ENCODE measurements at regions not wholly inside any gene's neighbourhood (a gene's known extent, or its start where the extent isn't known, plus 50 kb on each side); places are given as distances from the start of the nearest gene placed in this dataset.

DNA sequence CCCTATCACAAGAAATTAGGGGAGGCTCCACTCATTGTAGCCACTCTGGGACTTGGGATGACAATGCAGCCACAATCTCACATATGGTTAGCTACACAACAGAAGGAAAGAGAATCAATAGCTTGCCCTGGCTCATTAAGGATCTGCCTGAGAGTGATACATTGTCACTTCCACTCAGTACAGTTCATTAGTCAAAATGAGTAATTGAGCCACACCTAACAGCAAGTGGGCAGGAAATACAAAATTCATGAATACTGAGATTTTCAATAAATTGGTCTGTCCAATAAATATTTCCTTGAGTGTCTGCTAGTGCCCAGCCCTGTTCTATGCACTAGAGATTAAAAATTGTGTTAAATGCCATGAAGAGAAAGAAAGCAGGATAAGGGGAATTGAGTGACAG is 231.3 kb upstream of the NR4A3 start:
- Histone ChIP-seq H3K9me3 (ENCODE audit: low read length) (no peaks in the 10 kb centered on the region), H3K27me3 (ENCODE audit: control insufficient read depth in 1 of 2, insufficient read depth in 2 of 2, low read length in 2 of 2) (0 out of 5 replicates have a peak, but pooled peaks cover 0 to 1% of the 10 kb centered on the region in 2 experiments), H4K20me1 (ENCODE audit: insufficient read depth, low read length) (no peaks in the 10 kb centered on the region), H3K9ac (ENCODE audit: insufficient read depth, low read depth, low read length) (no peak overlapping the region), H3K4me2 (ENCODE audit: low read depth, low read length) (no peak overlapping the region), H3K4me3 (replicated peaks in 1 of 3; ENCODE audit: insufficient read depth in 1 of 3, low read depth in 2 of 3, low read length in 3 of 3) (no peak overlapping the region), H3K4me1 (ENCODE audit: insufficient read depth, low read length) (no peaks in the 10 kb centered on the region), H3K27ac (ENCODE audit: extremely low read length, insufficient read depth, low read length) (no peak overlapping the region), H3K79me2 (ENCODE audit: insufficient read depth, low read length) (no peaks in the 10 kb centered on the region), H2AFZ (ENCODE audit: low read length) (no peak overlapping the region), H3K36me3 (replicated peaks in 1 of 2; ENCODE audit: control insufficient read depth in 1 of 2, insufficient read depth in 2 of 2, low read length in 2 of 2) (no peaks in the 10 kb centered on the region)
- no peak for FAIRE-seq
- no peak for DNase-seq (ENCODE audit: low spot score)
- ChIA-PET POLR2A (no interaction called here), CTCF (ENCODE audit: low intra/inter-chr PET ratio, low total read pairs) (no interaction called here)
- ATAC-seq: no peak
- in situ Hi-C loops (cut with HindIII; ENCODE audit: extremely low pct_ligation_motif_present, low pct_unique_long_range_greater_than_20kb): no loop called here
- BruUV-seq (replicated peaks): no TSS peak
- intact Hi-C loops (cut with micrococcal nuclease; ENCODE audit: unreplicated experiment): no loop called here
- TF ChIP-seq ZNF614 (CRISPR knock-in tag; IDR thresholded peaks at IDR 0.05; ENCODE audit: borderline replicate concordance): no peak
- TF ChIP-seq MIXL1 (CRISPR knock-in tag; IDR thresholded peaks at IDR 0.05): no peak
- TF ChIP-seq MEIS2 (CRISPR knock-in tag; IDR thresholded peaks at IDR 0.05): no peak
- no peak for TF ChIP-seq ZNF124 (CRISPR knock-in tag; IDR thresholded peaks at IDR 0.05)
- no peak for TF ChIP-seq ZNF260 (CRISPR knock-in tag; IDR thresholded peaks at IDR 0.05; ENCODE audit: borderline replicate concordance, low read depth)
- TF ChIP-seq ZNF264 (CRISPR knock-in tag; IDR thresholded peaks at IDR 0.05): no peak
- TF ChIP-seq ZNF44 (CRISPR knock-in tag; IDR thresholded peaks at IDR 0.05): no peak
- TF ChIP-seq, protein P1, sequence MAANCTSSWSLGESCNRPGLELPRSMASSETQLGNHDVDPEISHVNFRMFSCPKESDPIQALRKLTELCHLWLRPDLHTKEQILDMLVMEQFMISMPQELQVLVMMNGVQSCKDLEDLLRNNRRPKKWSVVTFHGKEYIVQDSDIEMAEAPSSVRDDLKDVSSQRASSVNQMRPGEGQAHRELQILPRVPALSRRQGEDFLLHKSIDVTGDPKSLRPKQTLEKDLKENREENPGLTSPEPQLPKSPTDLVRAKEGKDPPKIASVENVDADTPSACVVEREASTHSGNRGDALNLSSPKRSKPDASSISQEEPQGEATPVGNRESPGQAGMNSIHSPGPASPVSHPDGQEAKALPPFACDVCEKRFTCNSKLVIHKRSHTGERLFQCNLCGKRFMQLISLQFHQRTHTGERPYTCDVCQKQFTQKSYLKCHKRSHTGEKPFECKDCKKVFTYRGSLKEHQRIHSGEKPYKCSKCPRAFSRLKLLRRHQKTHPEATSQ (CRISPR knock-in tag; IDR thresholded peaks at IDR 0.05; ENCODE audit: borderline replicate concordance): no peak
- no peak for TF ChIP-seq ZNF800 (CRISPR knock-in tag; IDR thresholded peaks at IDR 0.05)
